Fibroblast of skin of abdomen (primary cell): ENCODE measurements at regions not wholly inside any gene's neighbourhood (a gene's known extent, or its start where the extent isn't known, plus 50 kb on each side); places are given as distances from the start of the nearest gene placed in this dataset.
A peak's percentile ranks its signal among the peaks of the same experiment; 100 is the strongest.

Source experiments
- DNase-seq: peaks from one replicate; pipeline ENCODE4 v3.0.0-alpha.2; 2013

DNA sequence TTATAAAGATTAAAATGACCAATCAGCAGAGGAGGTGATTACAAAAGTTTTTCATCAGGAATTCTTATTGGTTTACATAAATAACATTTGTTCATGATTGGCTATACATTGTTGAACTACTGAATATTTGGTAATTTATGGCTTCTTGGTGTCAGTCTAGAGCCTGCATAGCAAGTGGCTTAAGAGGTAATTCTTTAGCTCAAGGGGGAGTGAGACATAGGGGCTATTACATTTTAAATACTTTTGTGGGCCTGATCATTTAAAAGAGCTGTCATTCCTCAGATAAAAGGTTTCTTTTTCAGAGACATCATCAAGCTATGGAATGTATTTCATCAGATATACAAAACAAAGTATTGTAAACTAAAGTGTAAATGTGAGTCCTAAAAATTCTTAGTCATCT lies 373.8 kb downstream of the EPHA4 start:
- DNase-seq: no peak

DNA sequence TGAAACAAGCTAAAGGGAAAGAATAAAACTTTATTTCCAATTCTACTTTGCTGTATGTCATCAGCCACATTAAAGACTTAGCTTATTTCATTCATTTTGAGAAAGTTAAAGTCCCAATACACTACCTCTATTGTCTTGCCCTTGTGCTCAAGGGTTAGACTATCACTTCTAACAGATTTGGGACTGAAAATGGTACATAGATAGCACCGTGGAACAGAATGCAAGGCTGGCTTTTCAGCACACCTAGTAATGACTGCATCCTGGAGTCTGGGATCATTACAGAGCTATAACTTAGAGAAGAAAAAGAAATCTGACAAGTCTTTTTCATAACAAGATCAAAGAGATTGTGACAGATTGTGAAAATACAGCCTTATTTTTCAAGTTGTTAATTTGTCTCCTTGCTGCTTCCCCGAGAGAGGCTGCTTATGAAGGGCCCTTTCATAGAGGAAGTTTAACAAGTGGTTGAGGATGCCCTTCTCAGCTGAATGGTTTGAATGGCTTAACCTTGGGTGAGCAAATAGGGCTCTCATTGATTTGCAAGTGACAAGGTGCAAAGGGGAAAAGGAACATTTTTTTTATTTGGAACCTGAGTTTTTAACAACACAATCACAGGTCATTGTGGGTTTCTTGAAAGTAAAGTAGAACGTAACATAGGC lies 371.8 kb downstream of the EPHA4 start:
- no peak for DNase-seq

DNA sequence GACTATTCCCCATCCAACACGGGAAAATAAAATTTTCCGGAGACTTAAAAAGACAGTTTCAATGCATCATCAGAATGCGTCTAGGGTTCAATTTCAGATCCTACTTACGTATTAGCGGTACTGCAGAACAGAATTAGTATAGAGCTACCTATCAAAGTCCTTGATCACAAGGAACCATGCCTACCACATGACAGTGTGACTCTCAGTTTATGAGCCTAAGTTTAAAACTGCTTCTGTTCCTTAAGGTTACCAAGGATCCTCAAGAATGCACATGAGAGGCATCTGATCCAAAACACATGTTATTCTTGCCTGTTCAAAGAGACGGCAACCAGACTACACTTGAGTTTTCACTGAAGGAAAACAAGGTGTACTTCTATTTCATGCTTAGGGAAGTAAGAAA lies 369.7 kb downstream of the EPHA4 start:
- DNase-seq: no peak

- DNase-seq: no peak
These were observed 369.0 kb downstream of the EPHA4 start for GRCh38 chr2:221203125-221203524.

- DNase-seq: no peak
These were observed 368.2 kb downstream of the EPHA4 start for GRCh38 chr2:221203856-221204255.

GRCh38 chr2:221204699-221205098 lies 367.4 kb downstream of the EPHA4 start:
- no peak for DNase-seq

- no peak for DNase-seq
These were observed 366.9 kb downstream of the EPHA4 start for GRCh38 chr2:221205103-221205673.

DNA sequence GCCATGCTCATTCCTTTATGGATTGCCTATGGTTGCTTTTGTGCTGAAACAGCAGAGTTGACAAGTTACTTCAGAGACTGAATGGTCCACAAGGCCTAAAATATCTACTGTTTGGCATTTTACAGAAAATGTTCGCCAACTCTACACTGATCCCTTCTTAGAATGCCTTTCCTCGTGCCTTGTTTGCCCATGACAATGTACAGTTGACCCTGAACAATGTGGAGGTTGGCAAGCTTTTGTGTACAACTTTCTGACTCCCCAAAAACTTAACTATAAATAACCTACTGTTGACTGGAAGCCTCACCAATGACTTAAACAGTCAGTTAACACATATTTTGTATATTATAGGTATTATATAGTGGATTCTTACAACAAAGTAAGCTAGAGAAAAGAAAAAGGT lies 361.4 kb downstream of the EPHA4 start:
- no peak for DNase-seq

DNA sequence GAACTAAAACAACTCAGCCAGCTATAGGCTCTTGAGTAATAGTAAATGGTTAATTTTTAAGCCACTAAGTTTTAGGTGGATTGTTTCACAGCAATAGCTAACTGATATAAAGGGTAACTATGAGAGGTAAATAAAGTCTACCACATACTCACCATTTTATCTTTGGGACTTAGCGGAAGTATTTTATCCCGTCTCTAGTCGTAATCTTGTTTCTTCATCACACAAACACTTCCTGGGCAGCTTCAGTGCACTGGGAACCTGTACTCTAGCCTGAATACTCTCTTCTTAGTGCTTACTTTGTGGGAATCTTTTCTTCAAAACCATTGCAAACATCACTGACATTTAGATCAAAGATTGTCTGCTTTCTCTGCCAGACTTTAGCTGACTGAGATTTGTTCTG lies 360.5 kb downstream of the EPHA4 start:
- no peak for DNase-seq

GRCh38 chr2:221212105-221212504 lies 360.0 kb downstream of the EPHA4 start:
- no peak for DNase-seq

DNA sequence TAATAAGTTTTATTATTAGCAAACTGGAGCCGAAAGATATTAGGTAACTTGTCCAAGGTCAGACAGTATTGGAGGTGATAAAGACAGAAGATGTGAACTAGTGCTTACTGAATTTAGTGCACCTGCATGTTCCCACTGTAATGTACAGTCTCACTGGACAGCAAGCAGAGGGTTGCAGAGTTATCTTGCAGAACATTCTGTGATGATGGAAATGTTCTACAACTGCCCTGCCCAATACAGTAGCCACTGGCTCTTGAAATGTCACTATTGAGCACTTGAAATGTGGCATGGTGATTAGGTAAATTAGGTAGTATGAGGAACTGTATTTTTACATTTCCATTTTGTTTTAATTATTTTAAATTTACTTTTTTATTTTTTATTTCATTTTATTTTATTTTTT lies 356.6 kb downstream of the EPHA4 start:
- no peak for DNase-seq

DNA sequence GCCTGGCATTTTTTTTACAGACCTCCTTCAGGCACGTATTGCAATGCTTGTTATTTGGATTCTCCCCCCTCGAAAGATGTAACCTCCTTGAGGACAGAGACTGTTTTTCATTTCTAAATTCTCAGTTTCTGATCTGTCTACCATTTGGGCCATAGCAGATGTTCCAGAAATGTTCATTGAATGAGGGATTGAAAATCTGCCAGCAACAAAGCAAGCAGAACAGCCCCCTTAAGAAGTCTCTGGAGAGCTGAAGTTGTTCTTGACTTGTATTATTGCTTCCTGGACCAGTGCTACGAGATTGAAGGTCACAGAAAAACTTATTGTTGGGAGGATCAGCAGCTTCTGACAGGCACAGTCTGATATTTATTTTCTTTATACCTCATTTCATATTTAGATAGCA lies 355.5 kb downstream of the EPHA4 start:
- DNase-seq: no peak

GRCh38 chr2:221225752-221226151 lies 346.4 kb downstream of the EPHA4 start:
- no peak for DNase-seq

- DNase-seq: no peak
These were observed 343.8 kb downstream of the EPHA4 start for GRCh38 chr2:221228214-221228769.

GRCh38 chr2:221229099-221229498 lies 343.0 kb downstream of the EPHA4 start:
- DNase-seq: no peak

DNA sequence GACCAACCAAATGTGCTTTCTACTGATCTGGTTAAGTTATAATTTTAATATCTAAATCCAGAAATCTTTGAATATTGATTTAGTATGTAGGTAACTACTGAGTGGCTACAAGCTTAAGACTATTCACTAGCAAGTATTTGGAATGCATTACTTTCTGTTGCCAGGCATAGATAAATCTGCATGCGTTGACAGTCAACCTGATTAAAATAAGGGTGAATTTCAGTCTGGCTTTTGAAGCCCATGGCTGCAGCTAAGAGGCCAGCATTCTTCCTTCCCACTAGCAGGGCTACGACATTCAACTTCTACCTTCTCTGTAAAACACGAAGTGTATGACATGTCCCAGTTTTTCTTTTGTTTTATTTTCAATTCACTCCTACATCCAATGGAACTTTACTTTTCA lies 340.6 kb downstream of the EPHA4 start:
- no peak for DNase-seq

DNA sequence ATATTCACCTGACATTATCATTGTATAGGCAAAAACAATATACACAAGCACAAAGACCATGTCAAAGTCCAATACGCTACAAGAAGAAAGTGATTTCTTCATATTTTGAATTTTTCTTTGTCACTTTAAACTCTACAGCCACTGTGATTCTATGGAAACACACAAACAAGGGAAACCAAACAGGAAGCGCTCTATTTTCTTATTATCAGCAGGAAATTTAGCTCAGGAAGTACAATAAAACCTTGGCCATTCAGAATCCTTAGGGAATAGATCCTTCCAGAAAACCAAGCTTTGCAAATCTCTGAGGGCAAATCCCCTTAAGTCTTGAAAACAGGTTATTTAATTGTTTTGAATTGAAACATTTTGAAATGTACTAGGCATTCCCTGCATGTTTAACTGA lies 336.2 kb downstream of the EPHA4 start:
- no peak for DNase-seq

- DNase-seq: no peak
These were observed 331.0 kb downstream of the EPHA4 start for GRCh38 chr2:221241072-221241471.

- DNase-seq: no peak
These were observed 328.3 kb downstream of the EPHA4 start for GRCh38 chr2:221243771-221244170.

DNA sequence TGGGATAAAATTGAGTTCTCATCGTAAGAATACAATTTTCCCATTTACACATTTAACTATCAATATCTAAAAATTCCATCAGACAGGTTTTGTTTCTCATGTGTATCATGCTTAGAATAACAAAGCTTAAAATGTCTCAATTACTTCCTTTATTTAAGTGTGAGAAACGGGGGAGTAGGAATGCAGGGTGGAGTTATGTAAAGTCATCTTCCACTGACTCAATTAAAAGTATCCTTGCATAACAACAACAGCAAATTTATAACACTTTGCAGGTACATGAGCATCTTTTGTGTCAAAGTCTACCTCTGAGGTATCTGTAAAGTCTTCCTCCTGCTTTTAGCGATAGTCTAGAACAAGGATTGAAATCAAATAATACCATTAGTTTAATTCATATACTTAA lies 327.1 kb downstream of the EPHA4 start:
- DNase-seq: no peak

DNA sequence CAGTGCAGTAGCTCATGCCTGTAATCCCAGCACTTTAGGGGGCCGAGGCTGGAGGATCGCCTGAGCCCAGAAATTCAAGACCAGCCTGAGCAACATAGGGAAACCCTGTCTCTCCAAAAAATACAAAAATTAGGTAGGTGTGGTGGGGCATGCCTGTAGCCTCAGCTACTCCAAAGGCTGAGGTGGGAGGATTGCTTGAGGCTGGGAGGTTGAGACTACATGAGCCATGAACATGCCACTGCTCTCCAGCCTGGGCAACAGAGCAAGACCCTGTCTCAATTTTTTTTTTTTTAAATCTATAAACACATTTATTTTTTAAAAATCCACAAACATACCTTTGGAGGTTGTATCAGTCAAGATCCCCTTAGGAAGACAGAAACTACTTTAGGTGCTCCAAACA lies 326.3 kb downstream of the EPHA4 start:
- DNase-seq: no peak

- peak; percentile 5 for DNase-seq
These were observed 317.8 kb downstream of the EPHA4 start for GRCh38 chr2:221254299-221254698.

DNA sequence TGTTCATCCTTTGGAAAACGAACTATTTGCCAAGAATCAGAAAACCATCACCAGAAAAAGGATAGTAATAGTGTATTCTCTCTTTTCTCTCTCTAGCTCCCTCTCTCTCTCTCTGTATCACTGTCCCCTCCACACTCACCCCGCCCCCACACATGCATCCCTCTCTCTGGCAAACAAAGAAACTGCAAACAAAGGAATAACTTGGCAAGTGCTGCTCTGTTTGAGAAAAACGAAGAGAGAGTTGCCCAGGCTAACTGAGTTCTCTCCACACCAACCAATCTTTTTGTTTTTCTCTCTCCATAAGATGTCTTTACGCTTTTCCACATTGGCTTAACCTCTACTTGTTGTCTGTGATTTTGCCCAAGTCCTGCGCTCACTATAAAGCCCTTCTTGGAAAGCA lies 316.2 kb downstream of the EPHA4 start:
- no peak for DNase-seq

GRCh38 chr2:221258464-221258863 lies 313.6 kb downstream of the EPHA4 start:
- no peak for DNase-seq

DNA sequence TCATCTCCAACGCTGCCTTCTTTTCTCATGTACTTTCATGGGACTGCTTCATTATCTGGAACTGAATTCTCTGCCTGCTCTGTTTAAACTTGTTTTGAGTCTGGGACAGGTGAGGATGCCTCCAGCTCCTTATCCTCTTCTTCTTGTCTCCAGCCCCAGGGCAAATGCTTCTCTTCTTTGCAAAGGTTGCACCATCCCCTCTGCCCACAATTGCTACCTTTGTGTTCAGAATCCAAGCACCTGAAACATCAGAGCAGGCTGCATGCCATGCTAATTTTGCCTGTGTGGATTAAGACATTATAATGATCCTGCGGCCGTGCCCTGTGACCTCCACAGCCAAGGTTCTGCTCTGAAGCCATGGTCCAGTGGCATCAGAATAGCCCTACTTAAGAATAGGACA lies 309.5 kb downstream of the EPHA4 start:
- no peak for DNase-seq
